NK-92 treated with Interleukin-12 subunit alpha and Interleukin-12 subunit beta, amount 100 ng/mL, for 24 hours (cell line): ENCODE measurements at regions not wholly inside any gene's neighbourhood (a gene's known extent, or its start where the extent isn't known, plus 50 kb on each side); places are given as distances from the start of the nearest gene placed in this dataset.

Experiments
- DNase-seq: peaks from one replicate; lab custom pipeline; 2025; lab: John Stamatoyannopoulos, UW

GRCh38 chr4:184528051-184528450 is 53.7 kb upstream of the IRF2 start:
- no peak for DNase-seq

- no peak for DNase-seq
These were observed 51.9 kb upstream of the IRF2 start for GRCh38 chr4:184526228-184526627.
